Kidney (tissue), 13 donors: ENCODE measurements at regions not wholly inside any gene's neighbourhood (a gene's known extent, or its start where the extent isn't known, plus 50 kb on each side); places are given as distances from the start of the nearest gene placed in this dataset.
A peak's percentile ranks its signal among the peaks of the same experiment; 100 is the strongest.

Source experiments
- DNase-seq, 5 donors: peaks; one replicate each; pipeline ENCODE4 v3.0.0-alpha.2; 2013 to 2020
- FAIRE-seq: peaks from 2 replicates; lab custom pipeline; 2012; peaks lifted over from hg19 to GRCh38; lab: Jason Lieb, UNC
- H3K27ac ChIP-seq, 2 donors: one replicate each; pipeline ENCODE4 v1.7.0; 2013; ENCODE audit warnings: low read depth in 2 of 2, low read length in 2 of 2, inconsistent platforms in 1 of 2
- H3K27me3 ChIP-seq: one replicate; pipeline ENCODE4 v1.7.1; 2013; ENCODE audit warnings: low read length, inconsistent platforms; ENCODE audit not compliant: control insufficient read depth, insufficient read depth
- H3K36me3 ChIP-seq, 3 donors: one replicate each; pipeline versions ENCODE4 v1.7.0 to v1.7.1; 2013; ENCODE audit warnings: low read length in 3 of 3, control low read depth in 1 of 3, inconsistent platforms in 1 of 3; ENCODE audit not compliant: insufficient read depth in 3 of 3, control insufficient read depth in 2 of 3
- H3K4me1 ChIP-seq, 3 donors: one replicate each; pipeline versions ENCODE4 v1.7.0 to v1.7.1; 2013; ENCODE audit warnings: low read length in 3 of 3, inconsistent platforms in 1 of 3, low read depth in 1 of 3; ENCODE audit not compliant: control insufficient read depth in 2 of 3, insufficient read depth in 2 of 3
- H3K4me3 ChIP-seq, 3 donors: one replicate each; pipeline versions ENCODE4 v1.7.0 to v1.8.1; 2013; ENCODE audit warnings: low read length in 3 of 3, control low read depth in 1 of 3, inconsistent platforms in 1 of 3
- H3K9ac ChIP-seq, 3 donors: one replicate each; pipeline versions ENCODE4 v1.7.0 to v1.7.1; 2013; ENCODE audit warnings: low read length in 3 of 3, control low read depth in 1 of 3, inconsistent platforms in 1 of 3
- H3K9me3 ChIP-seq, 3 donors: one replicate each; pipeline versions ENCODE4 v1.7.0 to v1.7.1; 2013; ENCODE audit warnings: low read length in 3 of 3, control low read depth in 1 of 3, inconsistent platforms in 1 of 3; ENCODE audit not compliant: control insufficient read depth in 2 of 3, insufficient read depth in 1 of 3
- CTCF ChIP-seq: IDR thresholded peaks from 3 replicates; pipeline ENCODE4 v1.5.1; 2012; ENCODE audit warnings: mild to moderate bottlenecking, moderate library complexity, borderline replicate concordance; ENCODE audit not compliant: insufficient read depth; ENCODE audit errors: extremely low read depth
- intact Hi-C: fragments of 100-400 bp; cut with DNase I; formaldehyde crosslinking; loops from one replicate; pipeline ENCODE4 v1.11.1; 2022
- donor health status: control.
- donor health status: control.
- donor health status: control.
- donor health status: control.
- donor health status: control.
- donor health status: DM: yes; HTN: yes; CAD: no.
- donor health status: Normal renal cell carcinoma (clear cell type).

GRCh38 chr2:67846370-67847070 is 216.3 kb downstream of the C1D start:
- H3K4me1 ChIP-seq: peaks cover 0 to 5% (median 0%) of the 10 kb centered on the region in 3 donors
- peak overlapping the region in 1 of 3 donors; percentile 15 for H3K9ac ChIP-seq
- H3K36me3 ChIP-seq: no peaks in the 10 kb centered on the region
- FAIRE-seq (peak; percentile 92), DNase-seq (peak; percentile 90 to 98 (median 92))
- peak; percentile 55 for TF ChIP-seq CTCF
- intact Hi-C loops: no loop called here
- H3K9me3 ChIP-seq: no peaks in the 10 kb centered on the region
- peak overlapping the region; percentile 9 to 52 (median 49) for H3K4me3 ChIP-seq
- no peak overlapping the region for H3K27ac ChIP-seq
- H3K27me3 ChIP-seq: no peaks in the 10 kb centered on the region

- Histone ChIP-seq H3K9me3 (no peaks in the 10 kb centered on the region), H3K4me1 (peaks cover 0 to 5% (median 0%) of the 10 kb centered on the region in 3 donors), H3K4me3 (no peak overlapping the region), H3K27me3 (no peaks in the 10 kb centered on the region), H3K9ac (no peak overlapping the region), H3K36me3 (no peaks in the 10 kb centered on the region), H3K27ac (no peak overlapping the region)
- intact Hi-C loops: no loop called here
- no peak for FAIRE-seq
- no peak for TF ChIP-seq CTCF
- DNase-seq: no peak
Measured at GRCh38 chr2:67848551-67849285, 214.1 kb downstream of the C1D start.

- Histone ChIP-seq H3K9me3 (no peaks in the 10 kb centered on the region), H3K27ac (no peak overlapping the region), H3K27me3 (no peaks in the 10 kb centered on the region), H3K4me3 (no peak overlapping the region), H3K9ac (no peak overlapping the region), H3K4me1 (peaks cover 0 to 6% (median 0%) of the 10 kb centered on the region in 3 donors), H3K36me3 (no peaks in the 10 kb centered on the region)
- intact Hi-C loops: no loop called here
- DNase-seq (no peak), FAIRE-seq (no peak)
- TF ChIP-seq CTCF: no peak
Measured at GRCh38 chr2:67851016-67851415, 211.8 kb downstream of the C1D start.
